ENCODE measurements at regions not wholly inside any gene's neighbourhood (a gene's known extent, or its start where the extent isn't known, plus 50 kb on each side); places are given as distances from the start of the nearest gene placed in this dataset.

DNA sequence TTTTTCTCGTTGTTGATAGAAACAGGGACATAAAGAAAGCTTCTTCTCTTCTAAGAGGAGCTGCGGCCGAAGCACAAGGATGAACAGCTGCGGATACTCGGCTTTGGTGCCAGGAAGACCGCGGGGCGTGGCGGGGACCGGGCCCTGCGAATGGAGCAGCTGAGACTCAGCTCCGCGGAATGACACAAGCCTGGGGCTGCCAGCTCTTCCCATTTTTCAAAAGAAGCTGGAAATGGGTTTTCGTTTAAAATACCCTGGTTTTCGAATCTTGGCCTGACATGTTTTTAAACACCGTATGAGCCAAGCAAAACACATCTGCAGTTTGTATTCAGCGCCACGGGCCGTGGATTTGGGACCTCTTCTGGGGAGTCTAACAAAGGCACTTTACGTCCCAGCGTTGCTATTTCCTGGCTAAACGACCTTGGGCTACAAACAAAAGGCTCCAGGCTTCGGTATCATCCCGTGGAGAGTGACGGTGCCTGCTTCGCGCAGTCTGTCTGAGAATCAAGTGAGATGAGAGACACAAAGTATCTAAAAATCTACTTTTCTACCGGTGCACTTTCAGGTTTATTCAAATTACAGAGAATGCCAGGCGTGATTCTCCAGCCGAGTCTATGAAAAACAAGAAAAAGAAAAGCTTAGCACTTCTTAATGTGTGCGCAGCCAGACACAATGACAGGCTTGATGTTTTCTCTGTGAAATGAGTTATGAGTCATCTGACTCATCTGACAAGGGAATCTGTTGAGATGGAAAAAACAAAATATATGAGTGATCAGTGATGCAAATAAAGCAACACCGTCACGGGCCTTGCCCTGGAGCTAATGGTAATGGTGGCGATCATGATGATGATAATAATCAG lies 114.0 kb upstream of the TMEM132D start:
- DNase-seq, result peak; percentile 38

GRCh38 chr12:130018614-130019013 lies 114.8 kb upstream of the TMEM132D start:
- no peak for DNase-seq

GRCh38 chr12:130026608-130027176 lies 122.9 kb upstream of the TMEM132D start:
- peak; percentile 39 for DNase-seq

DNA sequence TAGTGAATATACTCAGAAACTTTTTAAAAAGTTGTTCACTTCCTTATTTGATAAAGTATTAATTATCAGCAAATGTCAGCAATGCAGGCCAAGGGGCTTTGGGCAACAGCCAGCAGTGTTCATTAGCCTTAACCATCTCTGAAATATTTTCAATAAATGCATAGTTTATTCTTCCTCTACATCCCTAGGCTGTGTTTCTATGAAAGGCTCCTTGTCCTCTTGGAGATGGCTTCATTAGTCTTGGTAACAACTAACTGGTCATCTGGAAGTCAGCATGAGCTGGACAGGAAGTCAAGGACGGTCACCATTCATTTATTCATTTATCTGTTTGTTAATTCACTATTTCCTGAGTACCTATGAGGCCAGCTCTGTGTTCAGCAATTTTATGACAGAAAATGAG lies 124.0 kb upstream of the TMEM132D start:
- DNase-seq, result no peak

DNA sequence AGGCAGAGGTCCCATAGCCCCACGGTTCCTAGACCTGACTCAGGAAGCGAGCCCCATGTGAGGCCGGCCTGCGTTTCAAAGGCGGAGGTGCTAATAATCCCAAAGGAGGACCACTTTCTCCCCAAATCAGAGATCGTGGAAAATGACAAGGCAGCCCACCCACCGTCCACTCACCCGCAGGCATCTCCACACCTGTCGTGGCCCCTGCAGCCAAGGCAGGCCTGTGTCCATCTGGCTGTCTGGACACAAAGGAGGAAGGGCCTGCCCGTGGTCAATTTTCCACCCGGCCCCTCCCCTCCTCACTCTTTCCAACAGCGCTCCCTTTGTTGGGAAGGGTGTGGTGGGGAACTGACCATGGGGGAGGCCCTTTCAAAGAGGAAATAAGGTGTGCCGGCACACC lies 125.3 kb upstream of the TMEM132D start:
- no peak for DNase-seq

- no peak for DNase-seq
Observed at GRCh38 chr12:130031041-130031440, 127.2 kb upstream of the TMEM132D start.

- DNase-seq, result peak; percentile 55
Observed at GRCh38 chr12:130031571-130032189, 127.9 kb upstream of the TMEM132D start.

DNA sequence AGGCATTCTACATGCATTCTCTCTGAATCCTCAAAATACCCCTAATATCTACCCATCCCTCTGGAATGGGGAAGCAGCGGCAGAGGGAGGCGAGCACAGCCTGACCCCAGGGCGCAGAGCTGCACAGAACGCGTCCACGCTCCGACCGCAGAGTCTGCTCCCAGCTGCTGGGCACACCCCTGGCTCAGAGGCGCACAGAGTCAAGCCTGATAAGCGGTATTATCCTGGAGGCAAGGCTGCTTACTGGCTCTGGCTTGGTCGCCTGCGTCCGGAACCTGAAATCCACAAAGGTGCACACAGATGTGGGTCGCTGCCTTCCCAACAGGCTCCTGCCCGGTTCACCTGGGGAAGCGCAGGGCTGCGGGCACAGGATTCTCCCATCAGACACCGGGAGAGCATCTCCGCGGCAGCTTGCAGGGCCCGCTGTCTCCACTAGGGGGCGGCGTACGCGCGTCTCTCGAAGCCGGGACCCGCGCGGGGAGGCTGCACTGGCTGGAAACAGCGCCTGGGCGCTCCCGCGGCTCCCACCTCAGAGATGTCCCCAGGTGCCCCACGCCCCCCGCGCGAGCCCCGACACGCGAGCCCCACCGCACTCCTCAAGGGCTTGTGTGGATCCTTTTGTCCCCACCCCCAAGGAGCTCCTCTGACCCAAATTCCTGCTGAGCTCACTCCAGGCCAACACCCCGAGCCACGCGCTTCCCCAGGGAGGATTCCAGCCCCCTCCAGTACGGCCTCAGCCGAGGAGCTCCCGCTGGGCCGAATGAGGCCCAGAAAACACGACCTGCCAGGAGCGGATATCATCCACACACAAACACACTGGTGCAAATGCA lies 120.1 kb upstream of the FZD10 start:
- DNase-seq, result peak; percentile 64

- peak; percentile 35 for DNase-seq
Observed at GRCh38 chr12:130043685-130044406, 118.4 kb upstream of the FZD10 start.

DNA sequence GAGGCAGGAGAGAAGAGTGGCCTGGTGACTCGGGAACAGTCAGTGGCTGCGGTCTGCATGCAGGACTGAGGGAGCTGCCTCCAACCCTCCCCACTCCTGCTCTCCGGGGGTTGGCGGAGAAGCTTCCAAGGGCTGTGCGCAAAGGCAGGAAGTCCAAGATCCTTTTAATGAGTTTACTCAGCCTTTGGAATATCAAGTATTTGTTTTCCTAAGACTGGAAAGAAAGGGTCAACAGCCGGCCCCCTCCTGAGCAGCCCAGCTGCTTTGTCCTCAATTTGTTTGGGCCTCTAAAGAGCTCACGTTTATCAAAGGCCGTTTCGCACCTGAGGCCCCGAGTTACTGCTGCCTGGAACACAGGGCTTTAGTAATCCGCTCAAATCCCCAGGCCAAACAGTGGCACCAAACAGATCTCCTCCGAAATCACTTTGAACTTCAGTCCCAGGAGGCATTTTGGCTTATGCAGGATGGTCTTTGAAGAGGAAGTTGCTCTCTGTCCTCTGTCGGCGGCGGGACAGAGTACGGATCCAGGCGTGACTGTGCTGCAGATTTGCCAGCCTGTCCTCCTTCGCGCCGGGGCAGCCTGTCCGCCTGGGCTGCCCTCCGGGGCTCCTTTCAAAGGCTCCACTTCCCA lies 117.2 kb upstream of the FZD10 start:
- DNase-seq, result peak; percentile 76

DNA sequence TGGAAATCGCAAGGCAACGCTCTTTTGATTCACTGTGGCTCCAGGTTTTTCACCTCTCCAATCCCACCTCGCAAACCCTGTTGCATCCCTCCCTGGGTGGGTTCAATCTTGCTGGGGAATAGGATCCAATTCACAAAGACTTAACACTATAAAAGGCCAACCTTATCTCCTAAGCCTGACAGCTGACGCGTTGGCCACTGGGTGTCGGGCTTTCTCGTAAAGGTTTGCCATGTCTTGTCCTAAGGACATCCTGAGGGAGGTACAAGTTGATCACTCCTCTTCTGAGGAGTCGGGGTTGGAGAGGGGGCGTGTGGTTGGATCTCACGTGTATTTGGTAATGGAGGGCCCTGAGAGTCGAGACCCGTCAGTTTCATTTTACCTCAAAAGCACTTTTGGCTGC lies 112.6 kb upstream of the FZD10 start:
- DNase-seq, result no peak

GRCh38 chr12:130051900-130052299 lies 110.4 kb upstream of the FZD10 start:
- no peak for DNase-seq

DNA sequence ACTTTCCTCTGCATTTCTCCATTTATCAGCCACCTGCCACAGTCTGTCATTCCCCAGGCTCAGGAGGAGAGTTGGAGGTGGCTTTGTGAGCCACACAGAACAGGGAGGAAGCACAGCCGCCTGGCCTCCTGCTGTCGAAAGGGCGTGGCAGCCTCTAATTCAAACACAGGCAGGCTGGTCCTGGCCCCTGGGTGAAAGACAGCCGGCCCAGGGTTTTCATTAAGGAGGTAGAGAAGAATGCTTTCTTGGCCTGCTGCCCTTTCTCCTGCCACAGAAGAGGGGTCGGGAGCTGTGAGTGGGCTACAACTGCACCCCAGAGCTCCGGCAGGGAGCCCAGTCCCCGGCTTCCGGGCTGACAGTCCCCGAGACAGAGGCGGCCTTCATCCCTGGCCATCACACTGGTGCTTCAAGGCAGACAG lies 108.6 kb upstream of the FZD10 start:
- DNase-seq, result peak; percentile 71

GRCh38 chr12:130054803-130055202 lies 107.5 kb upstream of the FZD10 start:
- DNase-seq, result no peak

GRCh38 chr12:130058926-130059472 lies 103.3 kb upstream of the FZD10 start:
- no peak for DNase-seq

DNA sequence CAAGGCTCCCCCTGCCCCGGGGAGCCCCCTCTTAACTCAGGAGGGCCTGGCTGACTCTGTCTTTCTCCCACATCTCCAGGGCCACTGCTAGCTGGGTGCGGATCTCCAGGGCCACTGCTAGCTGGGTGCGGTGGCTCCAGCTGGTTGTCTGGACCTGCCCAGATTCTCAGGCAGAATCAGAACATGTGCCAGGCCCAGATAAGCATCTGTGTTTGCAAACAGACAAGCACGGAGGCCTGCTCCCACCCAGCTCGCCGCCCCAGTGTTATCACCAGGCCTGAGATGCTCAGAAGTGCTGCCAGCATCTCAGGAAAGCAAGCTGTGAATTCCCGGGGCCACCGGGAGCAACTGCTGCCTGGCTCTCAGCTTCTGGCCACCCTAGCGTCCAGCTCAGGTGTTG lies 98.4 kb upstream of the FZD10 start:
- no peak for DNase-seq

DNA sequence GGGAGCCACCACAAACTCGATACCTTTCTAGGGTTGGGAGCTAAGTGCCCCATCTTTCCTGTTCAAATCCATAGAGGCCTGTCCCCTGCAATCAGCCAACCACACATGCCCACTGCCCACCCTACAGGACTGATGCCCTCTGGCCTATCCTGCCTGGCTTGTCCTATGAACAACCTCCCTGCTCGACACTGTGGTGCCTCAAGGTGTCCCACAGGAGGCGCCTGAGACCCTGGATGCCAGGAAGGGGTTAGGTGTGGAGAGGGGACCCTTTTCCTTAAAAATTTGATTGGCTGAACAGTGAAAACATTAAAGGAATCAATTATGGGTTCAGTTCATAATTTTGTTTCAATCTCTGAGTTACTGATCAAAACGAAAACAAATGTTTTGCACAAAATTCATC lies 97.3 kb upstream of the FZD10 start:
- DNase-seq, result no peak

DNA sequence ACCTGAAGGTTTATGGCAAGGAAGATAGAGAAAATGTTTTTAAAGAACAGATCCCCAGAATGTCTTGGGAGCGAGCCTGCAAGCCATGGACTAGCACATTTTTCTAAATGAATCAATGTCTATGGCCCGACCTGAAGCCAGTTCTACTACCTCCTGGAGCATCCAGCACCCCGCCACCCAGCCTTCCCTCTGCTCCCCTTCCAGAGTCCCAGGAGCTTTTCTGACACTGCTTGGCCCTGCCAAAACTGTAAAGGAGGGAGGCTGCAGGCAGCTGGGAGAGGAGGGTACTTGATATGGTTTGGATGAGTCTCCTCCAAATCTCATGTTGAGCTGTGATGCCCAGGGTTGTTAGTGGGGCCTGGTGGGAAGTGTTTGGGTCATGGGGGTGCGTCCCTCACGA lies 95.5 kb upstream of the FZD10 start:
- no peak for DNase-seq

- DNase-seq, result no peak
Observed at GRCh38 chr12:130068741-130069140, 93.5 kb upstream of the FZD10 start.

- DNase-seq, result no peak
Observed at GRCh38 chr12:130070126-130070611, 92.1 kb upstream of the FZD10 start.

DNA sequence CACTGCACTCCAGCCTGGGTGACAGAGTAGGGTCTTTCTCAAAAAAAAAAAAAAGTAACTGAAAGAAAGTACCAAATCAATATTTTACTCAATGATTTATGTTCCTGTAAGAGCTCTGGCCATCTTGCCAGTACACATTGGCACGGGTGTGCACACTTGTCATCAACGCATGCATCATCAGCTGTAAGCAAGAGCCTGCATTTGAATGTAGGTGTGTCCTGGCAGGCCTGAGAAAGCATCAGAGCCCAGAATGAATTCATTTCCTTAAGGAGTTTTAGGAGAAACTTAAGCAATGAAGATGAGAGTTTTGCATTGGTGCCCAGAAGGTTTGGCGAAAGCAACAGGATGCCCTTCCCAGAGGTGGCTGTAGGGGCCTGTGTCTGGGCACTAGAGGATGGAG lies 88.5 kb upstream of the FZD10 start:
- DNase-seq, result no peak

All from NCI-H748 treated with DMSO at 0.1 percent for 48 hours (cell line).